Right cardiac atrium (tissue), 5 donors: ENCODE measurements at regions not wholly inside any gene's neighbourhood (a gene's known extent, or its start where the extent isn't known, plus 50 kb on each side); places are given as distances from the start of the nearest gene placed in this dataset.
A peak's percentile ranks its signal among the peaks of the same experiment; 100 is the strongest.

Experiments used
- ATAC-seq, 2 donors: fragments of 200-7000 bp; cut with Tn5 transposase; one replicate each; pipeline versions ENCODE4 v1.8.0 to v1.9.1; 2020; ENCODE audit warnings: moderate library complexity in 2 of 2, mild to moderate bottlenecking in 1 of 2
- DNase-seq, 3 donors: peaks; one replicate each; pipeline ENCODE4 v3.0.0-alpha.2; 2020
- H3K27ac ChIP-seq: one replicate; pipeline ENCODE4 v1.5.1; 2013; ENCODE audit warnings: mild to moderate bottlenecking, low read length, control low read depth, moderate library complexity
- H3K27me3 ChIP-seq: one replicate; pipeline ENCODE4 v1.6.1; 2013; ENCODE audit not compliant: control insufficient read depth, insufficient read depth
- H3K4me1 ChIP-seq: one replicate; pipeline ENCODE4 v1.6.1; 2013; ENCODE audit warnings: low read length; ENCODE audit not compliant: control insufficient read depth, insufficient read depth
- H3K4me3 ChIP-seq: one replicate; pipeline ENCODE4 v1.5.1; 2013; ENCODE audit warnings: low read length, control low read depth
- H3K9me3 ChIP-seq: one replicate; pipeline ENCODE4 v1.6.1; 2013; ENCODE audit warnings: low read length; ENCODE audit not compliant: control insufficient read depth
- WGBS: extraction: QIAGEN DNeasy Blood & Tissue Kit; methylation state at CpG from one replicate; pipeline ENCODE4 v1.1.7; 2013; 5-methylcytosine and 5-hydroxymethylcytosine counted together
- intact Hi-C, 4 donors: fragments of 100-400 bp; cut with DNase I; formaldehyde crosslinking; loops; one replicate each; pipeline versions ENCODE4 v1.11.0 to v1.14.0; 2022 to 2023
- donor health status: healthy with polysubstance abuse.
- donor health status: DM: no; HTN: yes; CAD: no.
- donor health status: DM: no; HTN: no; CAD: no.
- donor health status: DM: no; HTN: yes; CAD: no; lungs with severe emphysema.
- donor health status: DM: yes; HTN: yes; CAD: no.

- DNase-seq, result no peak
- intact Hi-C loops, result no loop called here
- no peaks in the 10 kb centered on the region for H3K4me1 ChIP-seq
- ATAC-seq, result no peak
- 64% methylated on average over 2 of the region's 2 CpGs for WGBS
- no peaks in the 10 kb centered on the region for H3K9me3 ChIP-seq
- H3K27me3 ChIP-seq, result no peaks in the 10 kb centered on the region
- H3K4me3 ChIP-seq, result no peak overlapping the region
- no peak overlapping the region for H3K27ac ChIP-seq
These were observed 149.9 kb upstream of the FST start for GRCh38 chr5:53330491-53330890.

- Histone ChIP-seq H3K27ac (no peak overlapping the region), H3K4me3 (no peak overlapping the region), H3K4me1 (no peaks in the 10 kb centered on the region), H3K9me3 (no peaks in the 10 kb centered on the region), H3K27me3 (no peaks in the 10 kb centered on the region)
- no peak for DNase-seq
- WGBS, result 66% methylated on average over 1 of the region's 1 CpG
- intact Hi-C loops, result no loop called here
- no peak for ATAC-seq
These were observed 149.0 kb upstream of the FST start for GRCh38 chr5:53331463-53331862.

- H3K4me3 ChIP-seq, result no peak overlapping the region
- H3K9me3 ChIP-seq, result no peaks in the 10 kb centered on the region
- no peaks in the 10 kb centered on the region for H3K4me1 ChIP-seq
- intact Hi-C loops, result no loop called here
- no peaks in the 10 kb centered on the region for H3K27me3 ChIP-seq
- DNase-seq, result no peak
- H3K27ac ChIP-seq, result no peak overlapping the region
- 45% methylated on average over 3 of the region's 3 CpGs for WGBS
- ATAC-seq, result no peak
These were observed 147.3 kb upstream of the FST start for GRCh38 chr5:53333160-53333559.

- Histone ChIP-seq H3K4me3 (no peak overlapping the region), H3K4me1 (no peaks in the 10 kb centered on the region), H3K27me3 (no peaks in the 10 kb centered on the region), H3K27ac (no peak overlapping the region), H3K9me3 (no peaks in the 10 kb centered on the region)
- DNase-seq (no peak), ATAC-seq (no peak)
- intact Hi-C loops, result no loop called here
- 86% methylated on average over 4 of the region's 4 CpGs for WGBS
These were observed 145.9 kb upstream of the FST start for GRCh38 chr5:53334431-53334941.

- intact Hi-C loops, result no loop called here
- Histone ChIP-seq H3K4me3 (no peak overlapping the region), H3K4me1 (no peaks in the 10 kb centered on the region), H3K27ac (no peak overlapping the region), H3K9me3 (no peaks in the 10 kb centered on the region), H3K27me3 (no peaks in the 10 kb centered on the region)
- 84% methylated on average over 2 of the region's 2 CpGs for WGBS
- no peak for DNase-seq
- no peak for ATAC-seq
These were observed 145.3 kb upstream of the FST start for GRCh38 chr5:53335115-53335514.

GRCh38 chr5:53337827-53338226, 142.6 kb upstream of the FST start:
- ATAC-seq (no peak), DNase-seq (no peak)
- no peaks in the 10 kb centered on the region for H3K27me3 ChIP-seq
- 94% methylated on average over 1 of the region's 1 CpG for WGBS
- no peaks in the 10 kb centered on the region for H3K4me1 ChIP-seq
- no peak overlapping the region for H3K27ac ChIP-seq
- intact Hi-C loops, result no loop called here
- H3K9me3 ChIP-seq, result no peaks in the 10 kb centered on the region
- no peak overlapping the region for H3K4me3 ChIP-seq

GRCh38 chr5:53338971-53339370, 141.5 kb upstream of the FST start:
- Histone ChIP-seq H3K9me3 (no peaks in the 10 kb centered on the region), H3K4me1 (no peaks in the 10 kb centered on the region), H3K27me3 (no peaks in the 10 kb centered on the region), H3K4me3 (no peak overlapping the region), H3K27ac (no peak overlapping the region)
- ATAC-seq, result no peak
- intact Hi-C loops, result no loop called here
- WGBS, result 86% methylated on average over 2 of the region's 2 CpGs
- no peak for DNase-seq

- Histone ChIP-seq H3K9me3 (no peaks in the 10 kb centered on the region), H3K4me3 (no peak overlapping the region), H3K27me3 (no peaks in the 10 kb centered on the region), H3K4me1 (no peaks in the 10 kb centered on the region), H3K27ac (no peak overlapping the region)
- ATAC-seq, result no peak
- DNase-seq, result no peak
- 62% methylated on average over 2 of the region's 2 CpGs for WGBS
- intact Hi-C loops, result no loop called here
These were observed 140.4 kb upstream of the FST start for GRCh38 chr5:53339962-53340540.

GRCh38 chr5:53340956-53341750, 139.3 kb upstream of the FST start:
- no peak for DNase-seq
- 94% methylated on average over 3 of the region's 3 CpGs for WGBS
- no peaks in the 10 kb centered on the region for H3K4me1 ChIP-seq
- no peak overlapping the region for H3K4me3 ChIP-seq
- H3K9me3 ChIP-seq, result no peaks in the 10 kb centered on the region
- no peak for ATAC-seq
- intact Hi-C loops, result no loop called here
- no peaks in the 10 kb centered on the region for H3K27me3 ChIP-seq
- no peak overlapping the region for H3K27ac ChIP-seq

GRCh38 chr5:53342236-53342635, 138.2 kb upstream of the FST start:
- no peaks in the 10 kb centered on the region for H3K4me1 ChIP-seq
- no peaks in the 10 kb centered on the region for H3K27me3 ChIP-seq
- no peaks in the 10 kb centered on the region for H3K9me3 ChIP-seq
- no peak for DNase-seq
- intact Hi-C loops, result no loop called here
- H3K27ac ChIP-seq, result no peak overlapping the region
- ATAC-seq, result no peak
- no peak overlapping the region for H3K4me3 ChIP-seq

GRCh38 chr5:53343187-53343586, 137.2 kb upstream of the FST start:
- DNase-seq (no peak), ATAC-seq (peak in 1 of 2 donors; percentile 42)
- Histone ChIP-seq H3K27ac (no peak overlapping the region), H3K9me3 (no peaks in the 10 kb centered on the region), H3K4me3 (no peak overlapping the region), H3K4me1 (no peaks in the 10 kb centered on the region), H3K27me3 (no peaks in the 10 kb centered on the region)
- WGBS, result 29% methylated on average over 2 of the region's 2 CpGs
- intact Hi-C loops, result no loop called here
